Natural killer cell (primary cell): ENCODE measurements at regions not wholly inside any gene's neighbourhood (a gene's known extent, or its start where the extent isn't known, plus 50 kb on each side); places are given as distances from the start of the nearest gene placed in this dataset.

ENCODE experiments used
- ATAC-seq, 3 donors: fragments of 150-1000 bp in 2 of 3; fragments of 200-7000 bp in 1 of 3; cut with Tn5 transposase; 1 replicate in 1 of 3; 2 replicates in 2 of 3; pipeline ENCODE4 v1.10.0; 2021; ENCODE audit warnings: mild to moderate bottlenecking in 2 of 3, moderate library complexity in 2 of 3
- DNase-seq, 2 donors: peaks; one replicate each; pipeline versions ENCODE4 v3.0.0 to v3.0.0-alpha.2; 2013 to 2021; ENCODE audit warnings: mixed read lengths in 1 of 2
- H3K27ac ChIP-seq: one replicate; pipeline ENCODE4 v1.5.1; 2013; ENCODE audit warnings: mild to moderate bottlenecking, low read length
- H3K27me3 ChIP-seq: one replicate; pipeline ENCODE4 v1.6.1; 2013; ENCODE audit warnings: low read length; ENCODE audit not compliant: control insufficient read depth, insufficient read depth
- H3K36me3 ChIP-seq: one replicate; pipeline ENCODE4 v1.6.1; 2013; ENCODE audit warnings: low read length; ENCODE audit not compliant: control insufficient read depth, insufficient read depth
- H3K4me1 ChIP-seq: one replicate; pipeline ENCODE4 v1.6.1; 2013; ENCODE audit warnings: low read length; ENCODE audit not compliant: control insufficient read depth, insufficient read depth
- H3K4me3 ChIP-seq: one replicate; pipeline ENCODE4 v1.5.1; 2013; ENCODE audit warnings: low read length
- H3K9me3 ChIP-seq: one replicate; pipeline ENCODE4 v1.6.1; 2013; ENCODE audit warnings: low read length; ENCODE audit not compliant: control insufficient read depth, insufficient read depth
- H3K27ac Mint-ChIP-seq, 2 donors: one replicate each; pipeline ENCODE4 v1.8.0; 2022; ENCODE audit warnings: mild to moderate bottlenecking in 2 of 2, mixed read lengths in 2 of 2, moderate library complexity in 1 of 2
- H3K27me3 Mint-ChIP-seq, 2 donors: one replicate each; pipeline ENCODE4 v1.8.0; 2022; ENCODE audit warnings: low read depth in 2 of 2, mixed read lengths in 2 of 2
- H3K36me3 Mint-ChIP-seq: one replicate; pipeline ENCODE4 v1.8.0; 2022; ENCODE audit warnings: mixed read lengths
- H3K4me1 Mint-ChIP-seq, 2 donors: one replicate each; pipeline ENCODE4 v1.8.0; 2022; ENCODE audit warnings: mixed read lengths in 2 of 2
- H3K4me3 Mint-ChIP-seq: one replicate; pipeline ENCODE4 v1.8.0; 2022; ENCODE audit warnings: mild to moderate bottlenecking, moderate library complexity, mixed read lengths
- H3K9me3 Mint-ChIP-seq, 2 donors: one replicate each; pipeline ENCODE4 v1.8.0; 2022; ENCODE audit warnings: mixed read lengths in 2 of 2
- WGBS: methylation state at CpG from one replicate; pipeline ENCODE4 v1.1.7; 2013; ENCODE audit warnings: missing lambda C conversion rate; ENCODE audit not compliant: insufficient coverage; 5-methylcytosine and 5-hydroxymethylcytosine counted together
- intact Hi-C: fragments of 100-400 bp; cut with micrococcal nuclease; formaldehyde crosslinking; loops from one replicate; pipeline ENCODE4 v1.14.2; 2022
- TF ChIP-seq, protein P1 (sequence below): fragments of 200-600 bp; IDR thresholded peaks from one replicate; pipeline ENCODE4 v1.8.0; 2022; ENCODE audit warnings: antibody characterized with exemption

DNA sequence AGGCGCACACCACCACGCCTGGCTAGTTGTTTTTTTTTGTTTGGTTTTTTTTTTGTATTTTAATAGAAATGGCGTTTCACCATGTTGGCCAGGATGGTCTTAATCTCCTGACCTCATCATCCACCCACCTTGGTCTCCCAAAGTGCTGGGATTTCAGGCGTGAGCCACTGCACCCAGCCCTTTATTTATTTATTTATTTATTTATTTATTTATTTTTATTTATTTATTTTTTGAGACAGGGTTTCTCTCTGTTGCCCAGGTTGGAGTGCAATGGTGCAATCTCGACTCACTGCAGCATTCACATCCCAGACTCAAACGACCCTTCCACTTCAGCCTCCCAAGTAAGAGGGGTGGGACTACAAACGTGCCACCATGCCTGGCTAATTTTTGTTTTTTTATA lies 63.0 kb upstream of the ADAMTSL1 start:
- TF ChIP-seq, protein P1, sequence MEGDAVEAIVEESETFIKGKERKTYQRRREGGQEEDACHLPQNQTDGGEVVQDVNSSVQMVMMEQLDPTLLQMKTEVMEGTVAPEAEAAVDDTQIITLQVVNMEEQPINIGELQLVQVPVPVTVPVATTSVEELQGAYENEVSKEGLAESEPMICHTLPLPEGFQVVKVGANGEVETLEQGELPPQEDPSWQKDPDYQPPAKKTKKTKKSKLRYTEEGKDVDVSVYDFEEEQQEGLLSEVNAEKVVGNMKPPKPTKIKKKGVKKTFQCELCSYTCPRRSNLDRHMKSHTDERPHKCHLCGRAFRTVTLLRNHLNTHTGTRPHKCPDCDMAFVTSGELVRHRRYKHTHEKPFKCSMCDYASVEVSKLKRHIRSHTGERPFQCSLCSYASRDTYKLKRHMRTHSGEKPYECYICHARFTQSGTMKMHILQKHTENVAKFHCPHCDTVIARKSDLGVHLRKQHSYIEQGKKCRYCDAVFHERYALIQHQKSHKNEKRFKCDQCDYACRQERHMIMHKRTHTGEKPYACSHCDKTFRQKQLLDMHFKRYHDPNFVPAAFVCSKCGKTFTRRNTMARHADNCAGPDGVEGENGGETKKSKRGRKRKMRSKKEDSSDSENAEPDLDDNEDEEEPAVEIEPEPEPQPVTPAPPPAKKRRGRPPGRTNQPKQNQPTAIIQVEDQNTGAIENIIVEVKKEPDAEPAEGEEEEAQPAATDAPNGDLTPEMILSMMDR = no peak
- DNase-seq (no peak), ATAC-seq (no peak)
- Histone ChIP-seq H3K9me3 (no peaks in the 10 kb centered on the region), H3K27ac (no peak overlapping the region), H3K27me3 (no peaks in the 10 kb centered on the region), H3K36me3 (no peaks in the 10 kb centered on the region), H3K4me1 (no peaks in the 10 kb centered on the region), H3K4me3 (no peak overlapping the region)
- intact Hi-C loops = no loop called here
- Mint-ChIP-seq H3K4me1 (no peaks in the 10 kb centered on the region), H3K36me3 (no peaks in the 10 kb centered on the region), H3K9me3 (peaks cover 0 to 2% of the 10 kb centered on the region in 2 donors), H3K27me3 (peaks cover 0 to under 1% of the 10 kb centered on the region in 2 donors), H3K27ac (no peak overlapping the region), H3K4me3 (no peak overlapping the region)
- 100% methylated on average over 1 of the region's 7 CpGs for WGBS

DNA sequence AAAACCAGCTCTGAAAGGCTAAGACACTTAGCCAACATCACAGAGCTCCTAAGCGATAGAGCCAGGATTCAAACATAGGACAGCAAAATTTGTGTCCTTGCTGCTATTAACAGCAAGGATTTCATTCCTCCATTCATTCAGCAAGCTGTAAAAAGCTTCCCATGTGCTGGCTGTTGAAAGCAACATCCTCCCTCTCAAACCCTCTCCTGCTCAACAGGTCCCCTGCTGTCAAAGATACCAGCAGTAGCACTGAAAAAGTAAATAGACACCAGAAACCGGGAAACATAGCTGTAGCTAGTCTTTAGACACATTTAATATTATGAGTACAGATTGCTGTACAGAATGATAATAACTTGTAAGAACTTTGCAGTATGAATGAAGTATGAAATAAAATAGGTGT lies 52.6 kb upstream of the ADAMTSL1 start:
- intact Hi-C loops = no loop called here
- Mint-ChIP-seq H3K4me3 (no peak overlapping the region), H3K4me1 (no peaks in the 10 kb centered on the region), H3K9me3 (no peaks in the 10 kb centered on the region), H3K27ac (no peak overlapping the region), H3K36me3 (no peaks in the 10 kb centered on the region), H3K27me3 (peaks cover 0 to 8% of the 10 kb centered on the region in 2 donors)
- TF ChIP-seq, protein P1 = no peak
- no peak for ATAC-seq
- H3K9me3 ChIP-seq = no peaks in the 10 kb centered on the region
- H3K4me3 ChIP-seq = no peak overlapping the region
- H3K27me3 ChIP-seq = no peaks in the 10 kb centered on the region
- 73% methylated on average over 2 of the region's 2 CpGs for WGBS
- H3K36me3 ChIP-seq = no peaks in the 10 kb centered on the region
- no peaks in the 10 kb centered on the region for H3K4me1 ChIP-seq
- H3K27ac ChIP-seq = no peak overlapping the region
- DNase-seq = no peak

DNA sequence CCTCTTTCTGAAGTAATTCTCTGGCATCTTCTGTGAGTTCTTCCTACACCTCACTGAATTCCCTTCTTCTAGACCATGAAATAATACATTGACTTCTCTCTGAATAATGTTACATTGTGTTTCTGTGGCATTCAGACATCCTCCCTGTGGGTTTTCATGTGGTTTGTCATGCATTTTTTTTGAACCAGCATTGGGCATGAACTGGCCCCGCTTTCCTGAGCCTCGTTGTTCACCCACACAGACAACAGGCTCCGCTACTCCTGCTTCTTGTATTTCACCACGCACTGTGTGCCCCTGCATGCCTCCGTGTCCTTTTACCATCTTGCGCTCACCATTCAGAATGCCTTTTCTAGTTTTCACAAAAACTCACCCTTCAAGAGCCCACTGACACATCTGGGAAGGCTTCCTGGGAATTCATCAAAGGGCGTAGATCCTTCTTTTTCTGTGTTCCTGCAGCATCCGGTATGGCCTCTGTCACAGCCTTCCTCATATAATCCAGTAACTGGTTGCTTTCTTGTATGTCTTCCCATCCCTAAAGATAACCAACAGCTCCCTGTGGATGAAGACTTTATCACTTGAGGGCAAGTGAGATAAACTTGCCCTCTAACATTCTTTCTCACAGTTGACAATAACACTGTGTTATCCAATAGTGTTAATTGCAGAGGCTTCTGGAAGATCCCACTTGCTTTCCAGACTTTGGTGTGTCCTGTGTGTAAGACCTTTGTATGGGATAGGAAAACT lies 51.5 kb upstream of the ADAMTSL1 start:
- H3K4me3 ChIP-seq = no peak overlapping the region
- no peak overlapping the region for H3K4me3 Mint-ChIP-seq
- H3K36me3 ChIP-seq = no peaks in the 10 kb centered on the region
- H3K9me3 ChIP-seq = no peaks in the 10 kb centered on the region
- ATAC-seq = no peak
- peaks cover 0 to 7% of the 10 kb centered on the region in 2 donors for H3K27me3 Mint-ChIP-seq
- no peak overlapping the region for H3K27ac Mint-ChIP-seq
- no peaks in the 10 kb centered on the region for H3K4me1 Mint-ChIP-seq
- no peaks in the 10 kb centered on the region for H3K4me1 ChIP-seq
- H3K36me3 Mint-ChIP-seq = no peaks in the 10 kb centered on the region
- H3K27me3 ChIP-seq = no peaks in the 10 kb centered on the region
- intact Hi-C loops = no loop called here
- no peak overlapping the region for H3K27ac ChIP-seq
- WGBS = 73% methylated on average over 8 of the region's 8 CpGs
- TF ChIP-seq, protein P1 = no peak
- no peak for DNase-seq
- no peaks in the 10 kb centered on the region for H3K9me3 Mint-ChIP-seq
